Endothelial cell of umbilical vein (primary cell): ENCODE measurements at regions not wholly inside any gene's neighbourhood (a gene's known extent, or its start where the extent isn't known, plus 50 kb on each side); places are given as distances from the start of the nearest gene placed in this dataset.

Experiments
- BruUV-seq: library from RNA; stranded (reverse); fragments of 400-500 nt; replicated peaks from 2 replicates; lab custom pipeline; 2021; lab: Mats Ljungman, UMichigan
- CTCF ChIA-PET: fragments of 300-600, 350-600 bp; sonication (Branson Sonifier 250); formaldehyde crosslinking; loops from one replicate; lab custom pipeline; 2021; ENCODE audit warnings: antibody characterized with exemption, inconsistent platforms; lab: Charles Lee
- POLR2A ChIA-PET: fragments of 300-600, 350-600 bp; sonication (Branson Sonifier 250); formaldehyde crosslinking; loops from one replicate; lab custom pipeline; 2021; ENCODE audit warnings: antibody characterized with exemption, inconsistent platforms; lab: Charles Lee
- DNase-seq: peaks from one replicate; pipeline ENCODE4 v3.0.0-alpha.2; 2011; ENCODE audit warnings: low read depth, low spot score
- FAIRE-seq: peaks from 2 replicates; lab custom pipeline; 2011; peaks lifted over from hg19 to GRCh38; lab: Jason Lieb, UNC
- H2AFZ ChIP-seq: 2 replicates; pipeline ENCODE4 v1.6.0; 2012; ENCODE audit warnings: low read depth, low read length, control low read depth, inconsistent platforms
- H3K27ac ChIP-seq: 2 replicates; pipeline ENCODE4 v1.5.1; 2011; ENCODE audit warnings: low read depth, mild to moderate bottlenecking, control low read depth, low read length, moderate library complexity; ENCODE audit not compliant: insufficient read depth
- H3K27me3 ChIP-seq, 2 experiments: 2 replicates each; pipeline versions ENCODE4 v1.6.0 to v1.6.1; 2011; ENCODE audit warnings: low read length in 2 of 2, mixed read lengths in 1 of 2; ENCODE audit not compliant: control insufficient read depth in 2 of 2, insufficient read depth in 2 of 2
- H3K36me3 ChIP-seq, 2 experiments: 2 replicates in 1 of 2; 3 replicates in 1 of 2; pipeline ENCODE4 v1.5.1; 2011; ENCODE audit warnings: low read length in 2 of 2, mild to moderate bottlenecking in 1 of 2, moderate library complexity in 1 of 2; ENCODE audit not compliant: control insufficient read depth in 2 of 2, insufficient read depth in 2 of 2; ENCODE audit errors: extremely low read depth in 1 of 2
- H3K4me1 ChIP-seq: 3 replicates; pipeline ENCODE4 v1.5.1; 2011; ENCODE audit warnings: mild to moderate bottlenecking, low read length; ENCODE audit not compliant: control insufficient read depth, insufficient read depth; ENCODE audit errors: extremely low read depth
- H3K4me2 ChIP-seq: 2 replicates; pipeline ENCODE4 v1.6.1; 2011; ENCODE audit warnings: low read length, control low read depth, mixed read lengths; ENCODE audit not compliant: insufficient read depth
- H3K4me3 ChIP-seq, 3 experiments: fragments of 200-600 bp in 1 of 3; sonication (generic), shearing (Covaris generic) in 1 of 3; replicated peaks in 1 of 3; 2 replicates each; pipeline ENCODE4 v1.5.1; 2011 to 2016; ENCODE audit warnings: control low read depth in 3 of 3, low read length in 3 of 3, mild to moderate bottlenecking in 2 of 3, inconsistent platforms in 1 of 3, low read depth in 1 of 3, moderate library complexity in 1 of 3; ENCODE audit not compliant: insufficient read depth in 1 of 3
- H3K79me2 ChIP-seq: 2 replicates; pipeline ENCODE4 v1.6.0; 2012; ENCODE audit warnings: low read length, inconsistent platforms; ENCODE audit not compliant: control insufficient read depth, insufficient read depth
- H3K9ac ChIP-seq: replicated peaks from 2 replicates; pipeline ENCODE3; 2011; ENCODE audit warnings: low read length, control low read depth; ENCODE audit not compliant: insufficient read depth; ENCODE audit errors: extremely low read depth
- H3K9me1 ChIP-seq: replicated peaks from 3 replicates; pipeline ENCODE4 v1.6.0; 2011; ENCODE audit warnings: mild to moderate bottlenecking, low read length; ENCODE audit not compliant: control insufficient read depth, insufficient read depth; ENCODE audit errors: extremely low read depth
- H3K9me3 ChIP-seq: replicated peaks from 2 replicates; pipeline ENCODE4 v1.5.1; 2012; ENCODE audit warnings: low read length, inconsistent platforms; ENCODE audit not compliant: control insufficient read depth, insufficient read depth
- H4K20me1 ChIP-seq: replicated peaks from 2 replicates; pipeline ENCODE3; 2011; ENCODE audit warnings: mild to moderate bottlenecking, low read length; ENCODE audit not compliant: control insufficient read depth, insufficient read depth; ENCODE audit errors: extremely low read depth
- CTCF ChIP-seq, 2 donors: IDR thresholded peaks; 1 replicate in 1 of 2; 2 replicates in 1 of 2; pipeline ENCODE4 v1.5.1; 2011; ENCODE audit warnings: low read length in 2 of 2, mild to moderate bottlenecking in 2 of 2, moderate library complexity in 2 of 2, control low read depth in 1 of 2, inconsistent platforms in 1 of 2, low read depth in 1 of 2; ENCODE audit not compliant: insufficient read depth in 1 of 2; ENCODE audit errors: extremely low read depth in 1 of 2
- EZH2 ChIP-seq: IDR thresholded peaks from 2 replicates; pipeline ENCODE4 v1.6.1; 2012; ENCODE audit warnings: borderline replicate concordance, low read depth, mild to moderate bottlenecking, moderate library complexity, low read length, inconsistent platforms; ENCODE audit not compliant: severe bottlenecking
- FOS ChIP-seq: IDR thresholded peaks from 2 replicates; pipeline ENCODE4 v1.6.1; 2011; ENCODE audit warnings: mild to moderate bottlenecking, low read length, moderate library complexity, borderline replicate concordance; ENCODE audit not compliant: insufficient read depth
- GATA2 ChIP-seq: IDR thresholded peaks from 2 replicates; pipeline ENCODE4 v1.7.0; 2011; ENCODE audit warnings: low read depth, mild to moderate bottlenecking, moderate library complexity, mixed read lengths, low read length; ENCODE audit not compliant: insufficient read length, insufficient read depth
- JUN ChIP-seq: IDR thresholded peaks from 2 replicates; pipeline ENCODE4 v1.6.1; 2011; ENCODE audit warnings: borderline replicate concordance, low read depth; ENCODE audit not compliant: insufficient read length, insufficient read depth
- MYC ChIP-seq: IDR thresholded peaks from one replicate; pipeline ENCODE4 v1.6.1; 2011; ENCODE audit warnings: mild to moderate bottlenecking, low read depth, low read length
- POLR2A ChIP-seq: IDR thresholded peaks from 2 replicates; pipeline ENCODE4 v1.6.1; 2012; ENCODE audit warnings: low read depth, mild to moderate bottlenecking, control low read depth, low read length
- POLR2AphosphoS5 ChIP-seq: IDR thresholded peaks from 2 replicates; pipeline ENCODE4 v1.6.1; 2012; ENCODE audit warnings: low read depth, mild to moderate bottlenecking, control low read depth, low read length, moderate library complexity; ENCODE audit not compliant: insufficient read depth
- dilution Hi-C: fragments of 300-500 bp; cut with MboI; formaldehyde crosslinking; loops from one replicate; pipeline ENCODE4 v1.15.0; 2019; ENCODE audit warnings: low sequenced_read_pairs; ENCODE audit not compliant: extremely low pct_ligation_motif_present
- intact Hi-C: fragments of 100-400 bp; cut with micrococcal nuclease; formaldehyde crosslinking; loops from one replicate; pipeline ENCODE4 v1.10.0; 2022
- TF ChIP-seq, protein P1 (sequence below): IDR thresholded peaks from 2 replicates; pipeline ENCODE4 v1.6.1; 2011; ENCODE audit not compliant: insufficient read depth, insufficient read length

DNA sequence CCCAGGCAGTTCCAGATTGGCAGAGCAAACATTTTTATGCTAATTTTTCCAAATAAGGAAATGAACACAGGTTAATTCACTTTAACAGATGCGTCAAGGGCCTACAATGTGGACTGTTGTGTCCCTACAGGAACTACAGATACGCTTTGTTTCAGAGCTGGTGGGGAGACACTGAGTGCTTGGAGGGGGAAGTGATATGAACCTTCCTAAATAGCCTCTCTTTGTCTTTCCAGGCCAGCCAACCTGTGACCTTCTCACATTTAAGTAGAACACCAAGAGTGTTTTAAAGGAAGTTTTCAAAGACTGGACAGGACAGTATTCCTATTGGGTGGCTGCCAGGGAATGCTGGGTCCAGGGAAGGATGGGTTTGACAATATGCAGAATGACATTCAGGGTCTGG is 141.3 kb downstream of the ZNF664 start:
- intact Hi-C loops (no loop called here), dilution Hi-C loops (no loop called here)
- Histone ChIP-seq H4K20me1 (no peaks in the 10 kb centered on the region), H3K9me1 (no peaks in the 10 kb centered on the region), H3K9me3 (no peaks in the 10 kb centered on the region), H3K4me1 (peaks cover 20% of the 10 kb centered on the region), H3K4me2 (no peak overlapping the region), H2AFZ (no peak overlapping the region), H3K4me3 (no peak overlapping the region), H3K27ac (no peak overlapping the region), H3K36me3 (no peaks in the 10 kb centered on the region), H3K27me3 (no peaks in the 10 kb centered on the region), H3K9ac (no peak overlapping the region), H3K79me2 (no peaks in the 10 kb centered on the region)
- POLR2A ChIA-PET = no interaction called here
- no peak for FAIRE-seq
- TF ChIP-seq POLR2A (no peak), EZH2 (no peak), CTCF (IDR thresholded peaks at IDR 0.05; ENCODE audit: extremely low read depth in 1 of 2, insufficient read depth in 1 of 2, low read depth in 1 of 2, low read length in 2 of 2) (no peak), GATA2 (no peak), FOS (no peak), JUN (no peak), MYC (no peak), POLR2AphosphoS5 (no peak)
- TF ChIP-seq, protein P1, sequence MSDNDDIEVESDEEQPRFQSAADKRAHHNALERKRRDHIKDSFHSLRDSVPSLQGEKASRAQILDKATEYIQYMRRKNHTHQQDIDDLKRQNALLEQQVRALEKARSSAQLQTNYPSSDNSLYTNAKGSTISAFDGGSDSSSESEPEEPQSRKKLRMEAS = no peak
- no TSS peak for BruUV-seq
- CTCF ChIA-PET = no interaction called here
- DNase-seq = no peak
